ENCODE measurements at regions not wholly inside any gene's neighbourhood (a gene's known extent, or its start where the extent isn't known, plus 50 kb on each side); places are given as distances from the start of the nearest gene placed in this dataset.

GRCh38 chr4:137200322-137200721 is 332.0 kb downstream of the PCDH18 start:
- DNase-seq (ENCODE audit: low spot score): no peak

- DNase-seq (ENCODE audit: low spot score): no peak
Measured at GRCh38 chr4:137198791-137199190, 333.5 kb downstream of the PCDH18 start.

- no peak for DNase-seq (ENCODE audit: low spot score)
Measured at GRCh38 chr4:137194670-137195069, 337.6 kb downstream of the PCDH18 start.

GRCh38 chr4:137193564-137193963 is 338.7 kb downstream of the PCDH18 start:
- no peak for DNase-seq (ENCODE audit: low spot score)

GRCh38 chr4:137181293-137181899 is 350.9 kb downstream of the PCDH18 start:
- DNase-seq (ENCODE audit: low spot score): no peak

GRCh38 chr4:137180349-137180748 is 351.9 kb downstream of the PCDH18 start:
- DNase-seq (ENCODE audit: low spot score): no peak

- DNase-seq (ENCODE audit: low spot score): no peak
Measured at GRCh38 chr4:137156807-137157206, 375.5 kb downstream of the PCDH18 start.

GRCh38 chr4:137156054-137156453 is 376.2 kb downstream of the PCDH18 start:
- peak; percentile 13 for DNase-seq (ENCODE audit: low spot score)

GRCh38 chr4:137131201-137131600 is 401.1 kb downstream of the PCDH18 start:
- no peak for DNase-seq (ENCODE audit: low spot score)

GRCh38 chr4:137129845-137130244 is 402.4 kb downstream of the PCDH18 start:
- no peak for DNase-seq (ENCODE audit: low spot score)

- no peak for DNase-seq (ENCODE audit: low spot score)
Measured at GRCh38 chr4:137129441-137129840, 402.9 kb downstream of the PCDH18 start.

- DNase-seq (ENCODE audit: low spot score): peak; percentile 17
Measured at GRCh38 chr4:137125011-137125410, 407.3 kb downstream of the PCDH18 start.

GRCh38 chr4:137124278-137124932 is 407.9 kb downstream of the PCDH18 start:
- DNase-seq (ENCODE audit: low spot score): peak; percentile 25

- DNase-seq (ENCODE audit: low spot score): no peak
Measured at GRCh38 chr4:137122876-137123275, 409.4 kb downstream of the PCDH18 start.

- DNase-seq (ENCODE audit: low spot score): no peak
Measured at GRCh38 chr4:137116144-137116543, 416.1 kb downstream of the PCDH18 start.

GRCh38 chr4:137106733-137107132 is 425.6 kb downstream of the PCDH18 start:
- no peak for DNase-seq (ENCODE audit: low spot score)

- DNase-seq (ENCODE audit: low spot score): no peak
Measured at GRCh38 chr4:137106287-137106686, 426.0 kb downstream of the PCDH18 start.

- no peak for DNase-seq (ENCODE audit: low spot score)
Measured at GRCh38 chr4:137090951-137091350, 441.3 kb downstream of the PCDH18 start.

- no peak for DNase-seq (ENCODE audit: low spot score)
Measured at GRCh38 chr4:137083571-137084135, 448.6 kb downstream of the PCDH18 start.

GRCh38 chr4:137082061-137082460 is 450.2 kb downstream of the PCDH18 start:
- DNase-seq (ENCODE audit: low spot score): no peak

GRCh38 chr4:137076908-137077307 is 455.4 kb downstream of the PCDH18 start:
- no peak for DNase-seq (ENCODE audit: low spot score)

- DNase-seq (ENCODE audit: low spot score): no peak
Measured at GRCh38 chr4:137075586-137075985, 456.7 kb downstream of the PCDH18 start.

GRCh38 chr4:137070614-137071013 is 461.7 kb downstream of the PCDH18 start:
- DNase-seq (ENCODE audit: low spot score): no peak

GRCh38 chr4:137069473-137069872 is 462.8 kb downstream of the PCDH18 start:
- no peak for DNase-seq (ENCODE audit: low spot score)

Data from hepatic stellate cell (primary cell).